Fibroblast of skin of left quadriceps (primary cell): ENCODE measurements at regions not wholly inside any gene's neighbourhood (a gene's known extent, or its start where the extent isn't known, plus 50 kb on each side); places are given as distances from the start of the nearest gene placed in this dataset.

Experiments used
- DNase-seq, 2 experiments: peaks; one replicate each; pipeline ENCODE4 v3.0.0-alpha.2; 2013; ENCODE audit warnings: low read depth in 2 of 2

GRCh38 chr20:10954137-10954840 lies 280.5 kb upstream of the JAG1 start:
- DNase-seq: no peak

DNA sequence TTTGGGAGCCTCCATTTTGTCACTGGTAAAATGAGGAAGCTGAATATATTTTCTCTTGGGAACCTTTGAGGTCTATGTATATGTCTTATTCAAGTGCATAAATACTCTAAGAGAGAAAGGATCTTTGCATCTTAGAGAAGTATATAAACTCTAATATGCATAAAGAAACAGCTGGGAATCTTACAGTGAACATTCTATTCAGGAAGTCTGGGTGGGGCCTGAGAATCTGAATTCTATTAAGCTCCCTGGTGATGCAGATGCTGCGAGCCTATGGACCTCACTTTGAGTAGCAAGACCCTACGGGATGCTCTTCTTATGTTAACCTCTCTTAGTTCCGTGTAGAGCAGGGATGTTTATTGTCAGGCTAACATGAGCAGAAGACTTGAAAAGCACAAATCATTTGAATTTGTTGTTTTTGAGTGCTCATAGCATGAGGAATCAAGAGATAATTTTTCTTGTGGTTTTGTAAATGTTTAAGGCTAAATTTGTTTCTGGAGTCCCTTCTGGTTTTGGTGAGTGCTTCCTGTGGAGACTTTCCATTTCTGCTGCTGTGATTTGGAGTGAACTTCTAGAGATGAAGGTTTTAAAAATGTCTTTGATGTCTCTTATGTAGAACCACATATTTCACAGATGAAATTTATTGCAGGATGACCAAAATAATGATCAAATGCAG lies 281.2 kb upstream of the JAG1 start:
- DNase-seq: no peak

DNA sequence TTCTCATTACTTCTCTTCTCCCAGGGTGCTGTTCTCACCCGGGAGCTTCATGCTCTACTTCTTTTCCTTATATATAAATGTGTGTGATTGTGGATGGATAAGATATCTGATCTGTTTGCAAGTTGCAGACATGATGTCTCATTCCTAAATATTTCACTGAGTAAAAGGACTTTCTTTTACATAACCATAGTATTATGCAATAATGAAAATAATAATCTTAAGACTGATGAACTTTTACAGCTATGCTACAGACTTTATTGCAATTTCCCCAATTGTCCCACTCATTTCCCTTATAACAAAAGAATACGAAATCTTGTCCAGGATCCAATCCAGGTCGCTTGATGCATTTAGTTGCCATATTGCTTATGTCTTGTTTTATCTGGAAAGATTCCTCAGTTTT lies 284.5 kb upstream of the JAG1 start:
- DNase-seq: no peak

DNA sequence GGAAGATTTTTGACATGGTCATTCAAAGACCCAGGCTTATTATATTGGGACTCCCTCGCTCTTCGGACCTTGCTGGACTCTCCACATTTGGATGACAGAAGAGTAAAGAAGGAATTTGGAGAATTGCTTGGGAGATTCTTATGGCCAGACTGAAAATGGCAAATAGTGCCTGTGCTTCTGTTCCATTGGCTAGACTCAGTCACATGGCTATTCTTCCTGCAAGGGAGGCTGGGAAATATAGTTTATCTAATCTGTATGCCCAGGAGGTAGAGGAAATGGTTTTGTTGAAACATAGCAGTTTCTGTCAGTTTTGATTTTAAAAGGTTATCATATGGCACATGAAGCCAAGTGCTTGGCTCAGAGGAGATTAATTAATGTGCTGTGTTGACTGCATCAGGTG lies 286.6 kb upstream of the JAG1 start:
- DNase-seq: no peak

DNA sequence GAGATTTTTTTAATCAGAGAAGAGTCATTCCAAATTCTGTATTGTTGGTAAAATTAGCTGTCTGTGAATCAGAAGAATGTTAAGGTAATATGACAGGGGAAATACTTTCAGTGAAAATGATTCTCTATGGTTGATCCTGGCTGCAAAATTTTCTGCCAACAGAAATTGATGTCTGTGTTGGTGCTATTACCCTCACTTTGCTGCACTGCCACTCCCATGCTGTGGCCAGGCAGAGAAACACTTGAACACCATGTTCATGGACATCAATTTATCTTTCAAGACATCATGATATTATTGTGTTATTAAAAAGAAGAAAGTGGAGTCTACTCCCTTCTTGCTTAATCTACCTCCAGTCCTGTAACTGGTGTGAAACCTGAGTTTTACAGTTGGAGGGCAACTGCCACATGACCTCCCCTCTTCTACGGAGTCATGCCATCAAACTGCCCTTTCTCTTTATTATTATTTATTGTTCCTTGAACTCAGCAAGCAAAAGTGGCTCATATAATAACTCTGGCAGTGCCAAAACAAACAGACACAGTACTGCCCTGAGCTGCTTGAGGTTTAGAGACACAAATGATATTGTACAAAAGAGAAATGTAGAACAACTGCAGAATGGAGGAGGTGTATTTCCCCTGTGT lies 288.0 kb upstream of the JAG1 start:
- no peak for DNase-seq

DNA sequence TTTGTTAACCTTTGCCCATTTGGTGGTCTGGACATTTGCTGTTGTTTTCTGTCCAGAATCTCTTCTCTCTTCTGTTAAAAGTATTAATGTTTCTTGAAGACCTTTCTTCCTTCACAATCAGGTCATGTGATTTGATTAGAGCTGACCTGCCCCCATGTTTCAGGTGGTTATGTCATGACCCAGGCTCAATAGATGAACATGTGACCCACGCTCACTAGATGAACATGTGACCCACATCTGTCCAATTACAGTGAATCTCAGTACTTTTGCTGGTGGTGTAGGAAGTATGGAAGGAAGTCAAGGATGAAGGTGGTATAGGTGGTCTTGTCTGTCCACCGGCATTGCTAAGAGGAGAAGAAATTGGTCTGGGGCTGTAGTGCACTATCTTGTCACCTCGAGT lies 289.1 kb upstream of the JAG1 start:
- DNase-seq: no peak

- no peak for DNase-seq
These were observed 290.0 kb upstream of the JAG1 start for GRCh38 chr20:10963717-10964266.

GRCh38 chr20:10965936-10966470 lies 292.2 kb upstream of the JAG1 start:
- DNase-seq: no peak

DNA sequence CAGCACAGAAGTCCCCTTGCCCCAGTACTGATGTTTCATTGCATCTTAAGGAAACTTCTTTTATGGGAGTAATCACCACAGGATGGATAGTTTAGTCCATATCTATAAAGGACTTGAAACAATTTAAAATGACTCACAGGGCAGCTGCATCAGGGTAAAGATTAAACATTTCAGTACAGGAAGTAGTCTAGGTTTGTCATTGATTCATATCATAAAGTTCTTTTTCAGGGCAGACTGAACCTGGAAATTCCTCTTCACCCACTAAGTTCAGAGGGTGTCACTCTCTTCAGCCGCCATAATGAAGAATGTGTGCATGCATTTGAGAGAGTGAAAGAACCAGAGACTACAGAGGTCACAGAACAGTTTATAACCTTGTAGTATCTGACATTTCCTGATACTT lies 296.3 kb upstream of the JAG1 start:
- no peak for DNase-seq

DNA sequence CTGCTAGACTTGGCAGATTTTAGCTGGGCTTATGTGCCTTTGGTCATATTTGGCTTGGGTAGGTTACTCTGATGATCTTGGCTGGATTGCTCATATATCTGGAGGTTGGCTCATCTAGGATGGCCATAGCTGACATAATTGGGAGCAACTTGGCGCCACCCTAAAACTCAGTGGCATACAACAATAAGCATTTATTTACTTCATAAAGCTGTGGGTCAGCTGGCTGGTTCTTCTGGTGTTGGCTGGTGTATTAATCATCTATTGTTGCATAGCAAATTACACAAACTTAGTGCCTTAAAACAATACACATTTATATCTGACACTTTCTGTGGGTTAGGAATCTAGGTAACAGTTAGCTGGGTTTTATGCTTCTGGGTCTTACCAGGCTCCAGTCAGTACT lies 297.3 kb upstream of the JAG1 start:
- no peak for DNase-seq

DNA sequence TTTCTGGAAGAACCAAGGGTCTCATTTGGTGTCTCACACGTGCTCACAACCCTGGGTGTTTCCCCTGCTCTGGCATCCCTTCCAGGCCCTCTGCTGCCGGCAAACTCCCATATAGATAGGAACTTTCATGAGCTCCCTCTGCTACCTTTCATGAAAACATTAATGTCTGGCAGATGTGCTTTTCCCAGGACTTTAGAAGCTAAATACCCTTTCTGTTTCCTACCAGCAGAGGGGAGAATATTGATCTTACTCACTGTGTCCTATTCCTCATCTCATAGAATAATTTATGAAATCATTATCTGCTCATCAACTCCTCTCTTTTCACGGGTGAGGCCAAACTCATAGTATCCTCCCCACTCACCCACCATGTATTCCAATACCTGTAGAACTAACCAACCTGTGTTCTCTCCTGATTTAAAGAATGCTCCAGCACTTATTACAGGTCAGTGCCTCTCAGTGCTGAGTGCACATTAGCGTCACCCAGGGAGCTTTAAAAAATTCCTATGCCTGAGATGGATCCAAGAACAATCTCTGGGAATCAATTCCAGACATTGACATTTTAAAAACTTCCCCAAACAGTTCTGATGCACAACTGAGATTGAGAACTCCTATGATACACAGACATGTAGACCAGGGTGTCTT lies 298.5 kb upstream of the JAG1 start:
- DNase-seq: no peak

GRCh38 chr20:10976051-10976450 lies 302.3 kb upstream of the JAG1 start:
- no peak for DNase-seq

GRCh38 chr20:10978019-10978702 lies 304.4 kb upstream of the JAG1 start:
- DNase-seq: no peak

DNA sequence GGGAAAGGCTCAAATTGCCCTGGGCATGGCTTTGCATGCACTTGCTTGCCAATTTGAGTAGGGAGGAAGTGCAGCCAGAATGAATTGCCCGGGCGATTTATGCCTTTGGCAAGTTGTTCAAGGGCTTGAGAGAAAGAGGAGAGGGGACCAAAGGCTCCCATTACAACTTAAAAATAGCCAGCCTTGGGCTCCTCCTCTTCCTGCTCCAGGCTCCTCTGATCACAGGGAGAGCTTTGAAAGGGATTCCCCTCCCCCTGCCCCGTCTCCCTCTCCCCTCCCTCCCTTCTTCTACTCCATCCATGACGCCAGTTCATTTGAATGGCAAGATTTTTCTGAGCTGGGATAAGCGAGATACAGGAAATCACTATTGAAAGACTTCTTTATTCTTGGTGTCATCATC lies 304.9 kb upstream of the JAG1 start:
- DNase-seq: no peak

GRCh38 chr20:10982692-10983091 lies 308.9 kb upstream of the JAG1 start:
- DNase-seq: peak; percentile 63 to 64

- DNase-seq: no peak
These were observed 310.5 kb upstream of the JAG1 start for GRCh38 chr20:10984294-10984693.

DNA sequence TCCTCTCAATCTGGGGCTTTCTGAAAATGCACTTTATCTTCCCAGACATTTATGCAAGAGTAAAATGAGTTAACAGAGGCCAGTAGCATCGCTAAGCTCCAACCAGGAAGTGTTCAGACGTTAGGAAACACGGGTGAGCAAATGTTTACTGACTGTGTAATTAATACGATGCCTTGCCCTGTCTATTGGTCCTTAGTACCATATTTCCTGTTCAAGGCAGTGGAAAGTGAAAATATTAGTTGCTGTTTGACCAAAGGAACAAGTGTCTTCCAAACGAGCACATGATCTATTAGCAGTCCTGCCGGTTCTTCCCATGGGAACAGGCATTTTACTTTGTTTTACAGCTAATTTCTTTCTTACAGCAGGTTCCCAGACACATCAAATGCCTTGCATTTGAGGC lies 311.1 kb upstream of the JAG1 start:
- DNase-seq: no peak

GRCh38 chr20:10985536-10985935 lies 311.7 kb upstream of the JAG1 start:
- no peak for DNase-seq

DNA sequence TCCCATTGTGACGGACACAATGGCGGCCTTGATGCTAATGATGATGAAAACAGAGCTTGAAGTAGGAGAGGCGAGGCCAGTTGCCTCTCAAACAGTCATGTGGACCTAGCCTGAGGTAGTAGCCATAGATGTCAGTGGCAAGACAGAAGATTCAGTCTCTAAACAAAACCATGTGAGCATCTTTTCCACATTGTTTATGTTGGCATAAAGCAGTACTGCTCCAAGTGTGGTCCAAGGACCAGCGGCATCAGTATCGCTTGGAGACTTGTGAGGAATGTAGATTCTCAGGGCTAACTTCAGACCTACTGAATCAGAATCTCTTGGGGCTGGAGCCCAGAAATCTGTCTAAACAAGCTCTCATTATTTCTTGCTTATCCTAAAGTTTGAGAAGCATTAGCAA lies 312.8 kb upstream of the JAG1 start:
- DNase-seq: peak in 1 of 2 experiments; percentile 26

DNA sequence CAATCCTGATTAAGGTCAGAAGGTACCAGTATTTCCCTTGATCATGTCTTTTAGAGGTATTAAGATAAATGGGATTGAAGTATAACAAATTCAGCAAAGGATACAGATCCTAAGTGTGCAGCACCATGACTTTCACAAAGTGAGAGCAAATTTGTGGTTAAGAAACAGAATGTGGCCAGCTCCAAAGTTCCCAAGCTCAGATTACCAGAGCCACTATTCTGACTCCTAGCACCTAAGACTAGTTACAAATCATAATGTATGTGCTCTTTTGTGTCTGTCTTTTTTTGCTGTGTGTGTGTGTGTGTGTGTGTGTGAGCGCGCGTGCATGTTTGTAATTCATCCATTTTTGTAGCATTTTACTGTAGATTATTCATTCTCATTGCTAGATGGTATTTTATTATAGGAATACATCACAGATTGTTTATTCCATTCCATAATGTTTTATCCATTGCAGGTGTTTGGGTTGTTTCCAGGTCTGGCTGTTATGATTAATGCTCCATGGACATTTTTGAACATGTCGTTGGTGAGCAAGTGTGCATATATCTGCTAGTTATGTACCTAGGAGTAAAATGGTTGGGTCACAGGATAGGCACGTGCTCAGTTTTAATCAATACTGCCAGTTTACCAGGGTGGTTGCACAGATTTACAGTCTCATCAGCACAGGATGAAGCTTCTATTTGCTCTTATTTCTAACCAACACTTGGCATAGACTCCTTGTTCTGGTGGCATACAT lies 314.0 kb upstream of the JAG1 start:
- no peak for DNase-seq
